GM19239 (cell line): ENCODE measurements at regions not wholly inside any gene's neighbourhood (a gene's known extent, or its start where the extent isn't known, plus 50 kb on each side); places are given as distances from the start of the nearest gene placed in this dataset.

Source experiments
- DNase-seq: peaks from one replicate; pipeline ENCODE4 v3.0.0; 2011; ENCODE audit warnings: low spot score; ENCODE audit not compliant: insufficient read length
- FAIRE-seq: peaks from 2 replicates; lab custom pipeline; 2011; peaks lifted over from hg19 to GRCh38; lab: Jason Lieb, UNC

GRCh38 chr5:125286271-125286670 lies 539.8 kb upstream of the ZNF608 start:
- DNase-seq (no peak), FAIRE-seq (no peak)

- DNase-seq (no peak), FAIRE-seq (no peak)
These were observed 543.2 kb upstream of the ZNF608 start for GRCh38 chr5:125289606-125290005.

- FAIRE-seq = no peak
- DNase-seq = no peak
These were observed 544.5 kb upstream of the ZNF608 start for GRCh38 chr5:125290935-125291334.

GRCh38 chr5:125291447-125291846 lies 545.0 kb upstream of the ZNF608 start:
- FAIRE-seq = no peak
- no peak for DNase-seq

GRCh38 chr5:125293223-125293622 lies 546.8 kb upstream of the ZNF608 start:
- no peak for DNase-seq
- no peak for FAIRE-seq

- FAIRE-seq (no peak), DNase-seq (no peak)
These were observed 547.3 kb upstream of the ZNF608 start for GRCh38 chr5:125293726-125294125.

GRCh38 chr5:125294844-125295243 lies 548.4 kb upstream of the ZNF608 start:
- DNase-seq (no peak), FAIRE-seq (no peak)

- peak; percentile 39 for FAIRE-seq
- no peak for DNase-seq
These were observed 549.0 kb upstream of the ZNF608 start for GRCh38 chr5:125295405-125295872.

GRCh38 chr5:125298258-125298657 lies 551.8 kb upstream of the ZNF608 start:
- no peak for DNase-seq
- no peak for FAIRE-seq

GRCh38 chr5:125298746-125299379 lies 552.4 kb upstream of the ZNF608 start:
- no peak for FAIRE-seq
- DNase-seq = no peak

- DNase-seq = no peak
- FAIRE-seq = no peak
These were observed 555.3 kb upstream of the ZNF608 start for GRCh38 chr5:125301711-125302110.

- no peak for DNase-seq
- FAIRE-seq = no peak
These were observed 556.1 kb upstream of the ZNF608 start for GRCh38 chr5:125302577-125302976.

- DNase-seq (no peak), FAIRE-seq (no peak)
These were observed 560.3 kb upstream of the ZNF608 start for GRCh38 chr5:125306741-125307140.

- FAIRE-seq = no peak
- DNase-seq = no peak
These were observed 564.3 kb upstream of the ZNF608 start for GRCh38 chr5:125310749-125311148.

GRCh38 chr5:125311743-125312142 lies 565.3 kb upstream of the ZNF608 start:
- no peak for FAIRE-seq
- no peak for DNase-seq

GRCh38 chr5:125313555-125313954 lies 567.1 kb upstream of the ZNF608 start:
- FAIRE-seq = no peak
- no peak for DNase-seq

GRCh38 chr5:125315306-125315705 lies 568.9 kb upstream of the ZNF608 start:
- DNase-seq (no peak), FAIRE-seq (no peak)

- FAIRE-seq (no peak), DNase-seq (no peak)
These were observed 570.0 kb upstream of the ZNF608 start for GRCh38 chr5:125316391-125316790.

GRCh38 chr5:125316915-125317535 lies 570.6 kb upstream of the ZNF608 start:
- DNase-seq (no peak), FAIRE-seq (no peak)

- DNase-seq (no peak), FAIRE-seq (no peak)
These were observed 571.1 kb upstream of the ZNF608 start for GRCh38 chr5:125317536-125317995.

GRCh38 chr5:125321654-125322053 lies 575.2 kb upstream of the ZNF608 start:
- FAIRE-seq (no peak), DNase-seq (no peak)

- FAIRE-seq (no peak), DNase-seq (no peak)
These were observed 577.2 kb upstream of the ZNF608 start for GRCh38 chr5:125323613-125324012.
